ENCODE measurements at regions not wholly inside any gene's neighbourhood (a gene's known extent, or its start where the extent isn't known, plus 50 kb on each side); places are given as distances from the start of the nearest gene placed in this dataset.

- H3K9me3 ChIP-seq, result no peaks in the 10 kb centered on the region
- no peaks in the 10 kb centered on the region for H3K27me3 ChIP-seq (replicated peaks; ENCODE audit: insufficient read depth)
- WGBS, result 89% methylated on average over 6 of the region's 6 CpGs
- no peak for DNase-seq (ENCODE audit: low spot score)
- H3K4me3 ChIP-seq, result no peak overlapping the region
- intact Hi-C loops (cut with DNase I), result no loop called here
- H3K4me1 ChIP-seq (replicated peaks), result no peaks in the 10 kb centered on the region
- no peak overlapping the region for H3K27ac ChIP-seq
- no peaks in the 10 kb centered on the region for H3K36me3 ChIP-seq
- TF ChIP-seq POLR2AphosphoS5 (IDR thresholded peaks at IDR 0.05), result no peak
- TF ChIP-seq CTCF (IDR thresholded peaks at IDR 0.05), result no peak
- TF ChIP-seq POLR2A (IDR thresholded peaks at IDR 0.05), result no peak
Measured at GRCh38 chr10:44818041-44818649, 93.0 kb upstream of the TMEM72 start.

GRCh38 chr10:44818701-44819127, 92.4 kb upstream of the TMEM72 start:
- no peak for DNase-seq (ENCODE audit: low spot score)
- Histone ChIP-seq H3K4me3 (no peak overlapping the region), H3K36me3 (no peaks in the 10 kb centered on the region), H3K27ac (no peak overlapping the region), H3K27me3 (replicated peaks; ENCODE audit: insufficient read depth) (no peaks in the 10 kb centered on the region), H3K9me3 (no peaks in the 10 kb centered on the region), H3K4me1 (replicated peaks) (no peaks in the 10 kb centered on the region)
- intact Hi-C loops (cut with DNase I), result no loop called here
- no peak for TF ChIP-seq POLR2AphosphoS5 (IDR thresholded peaks at IDR 0.05)
- TF ChIP-seq CTCF (IDR thresholded peaks at IDR 0.05), result no peak
- TF ChIP-seq POLR2A (IDR thresholded peaks at IDR 0.05), result no peak
- WGBS, result 82% methylated on average over 5 of the region's 5 CpGs

GRCh38 chr10:44820094-44820493, 91.0 kb upstream of the TMEM72 start:
- WGBS, result 93% methylated on average over 3 of the region's 3 CpGs
- Histone ChIP-seq H3K4me3 (no peak overlapping the region), H3K27me3 (replicated peaks; ENCODE audit: insufficient read depth) (no peaks in the 10 kb centered on the region), H3K9me3 (no peaks in the 10 kb centered on the region), H3K4me1 (replicated peaks) (no peaks in the 10 kb centered on the region), H3K27ac (no peak overlapping the region), H3K36me3 (no peaks in the 10 kb centered on the region)
- intact Hi-C loops (cut with DNase I), result no loop called here
- no peak for TF ChIP-seq POLR2A (IDR thresholded peaks at IDR 0.05)
- TF ChIP-seq CTCF (IDR thresholded peaks at IDR 0.05), result no peak
- TF ChIP-seq POLR2AphosphoS5 (IDR thresholded peaks at IDR 0.05), result no peak
- no peak for DNase-seq (ENCODE audit: low spot score)

GRCh38 chr10:44821290-44821689, 89.8 kb upstream of the TMEM72 start:
- H3K27ac ChIP-seq, result no peak overlapping the region
- WGBS, result 95% methylated on average over 8 of the region's 8 CpGs
- no peaks in the 10 kb centered on the region for H3K27me3 ChIP-seq (replicated peaks; ENCODE audit: insufficient read depth)
- H3K9me3 ChIP-seq, result no peaks in the 10 kb centered on the region
- no peaks in the 10 kb centered on the region for H3K36me3 ChIP-seq
- TF ChIP-seq POLR2AphosphoS5 (IDR thresholded peaks at IDR 0.05) (no peak), CTCF (IDR thresholded peaks at IDR 0.05) (no peak), POLR2A (IDR thresholded peaks at IDR 0.05) (no peak)
- intact Hi-C loops (cut with DNase I), result no loop called here
- no peaks in the 10 kb centered on the region for H3K4me1 ChIP-seq (replicated peaks)
- DNase-seq (ENCODE audit: low spot score), result no peak
- H3K4me3 ChIP-seq, result no peak overlapping the region

- Histone ChIP-seq H3K36me3 (no peaks in the 10 kb centered on the region), H3K27ac (no peak overlapping the region), H3K4me3 (no peak overlapping the region), H3K4me1 (replicated peaks) (no peaks in the 10 kb centered on the region), H3K27me3 (replicated peaks; ENCODE audit: insufficient read depth) (no peaks in the 10 kb centered on the region), H3K9me3 (no peaks in the 10 kb centered on the region)
- WGBS, result 97% methylated on average over 3 of the region's 3 CpGs
- DNase-seq (ENCODE audit: low spot score), result no peak
- TF ChIP-seq POLR2AphosphoS5 (IDR thresholded peaks at IDR 0.05) (no peak), CTCF (IDR thresholded peaks at IDR 0.05) (no peak), POLR2A (IDR thresholded peaks at IDR 0.05) (no peak)
- intact Hi-C loops (cut with DNase I), result no loop called here
Measured at GRCh38 chr10:44822349-44822748, 88.8 kb upstream of the TMEM72 start.

Data from prostate gland (tissue), 2 donors.